Smooth muscle cell (in vitro differentiated cells): ENCODE measurements at regions not wholly inside any gene's neighbourhood (a gene's known extent, or its start where the extent isn't known, plus 50 kb on each side); places are given as distances from the start of the nearest gene placed in this dataset.

ENCODE experiments used
- DNase-seq: peaks from one replicate; lab custom pipeline; 2025; ENCODE audit not compliant: unreplicated experiment; lab: John Stamatoyannopoulos, UW
- H2AFZ ChIP-seq: fragments of 200-600 bp; sonication (generic); 2 replicates; pipeline ENCODE4 v1.6.0; 2016; ENCODE audit warnings: antibody characterized with exemption, low read depth, mild to moderate bottlenecking
- H3F3A ChIP-seq: fragments of 200-600 bp; sonication (generic); 2 replicates; pipeline ENCODE4 v1.6.0; 2017; ENCODE audit warnings: antibody characterized with exemption, low read depth
- H3K27ac ChIP-seq: fragments of 200-600 bp; sonication (generic); 2 replicates; pipeline ENCODE4 v1.5.1; 2016; ENCODE audit warnings: low read depth, mild to moderate bottlenecking
- H3K27me3 ChIP-seq: fragments of 200-600 bp; sonication (generic); 2 replicates; pipeline ENCODE4 v1.6.1; 2016; ENCODE audit warnings: low read depth, mild to moderate bottlenecking
- H3K36me3 ChIP-seq: fragments of 200-600 bp; sonication (generic); 2 replicates; pipeline ENCODE4 v1.5.1; 2016; ENCODE audit warnings: low read depth
- H3K4me1 ChIP-seq: fragments of 200-600 bp; sonication (generic); 2 replicates; pipeline ENCODE4 v1.5.1; 2016; ENCODE audit warnings: low read depth
- H3K4me2 ChIP-seq: fragments of 200-600 bp; sonication (generic); 2 replicates; pipeline ENCODE4 v1.6.0; 2016; ENCODE audit warnings: mild to moderate bottlenecking
- H3K4me3 ChIP-seq: fragments of 200-600 bp; sonication (generic); 2 replicates; pipeline ENCODE4 v1.5.1; 2016; ENCODE audit warnings: mild to moderate bottlenecking
- H3K79me2 ChIP-seq: fragments of 200-600 bp; sonication (generic); 2 replicates; pipeline ENCODE4 v1.6.0; 2016; ENCODE audit warnings: low read depth, mild to moderate bottlenecking
- H3K9ac ChIP-seq: fragments of 200-600 bp; sonication (generic); 2 replicates; pipeline ENCODE4 v1.6.0; 2016; ENCODE audit warnings: low read depth
- H3K9me3 ChIP-seq: fragments of 200-600 bp; sonication (generic); replicated peaks from 2 replicates; pipeline ENCODE4 v1.5.1; 2016; ENCODE audit warnings: low read depth
- H4K20me1 ChIP-seq: fragments of 200-600 bp; sonication (generic); 2 replicates; pipeline ENCODE4 v1.6.0; 2016; ENCODE audit warnings: low read depth
- CTCF ChIP-seq: fragments of 200-600 bp; sonication (generic); IDR thresholded peaks from 2 replicates; pipeline ENCODE4 v1.5.1; 2017; ENCODE audit warnings: borderline replicate concordance, mild to moderate bottlenecking, antibody characterized with exemption; ENCODE audit not compliant: insufficient read depth, poor library complexity, severe bottlenecking
- WGBS: methylation state at CpG from one replicate; pipeline ENCODE4 v1.1.7; 2016; ENCODE audit warnings: low lambda C conversion rate; 5-methylcytosine and 5-hydroxymethylcytosine counted together

GRCh38 chr20:48238781-48239180, 453.5 kb upstream of the SULF2 start:
- H3K9ac ChIP-seq: no peak overlapping the region
- no peaks in the 10 kb centered on the region for H3F3A ChIP-seq
- WGBS: 73% methylated on average over 4 of the region's 4 CpGs
- no peak overlapping the region for H2AFZ ChIP-seq
- no peak for DNase-seq
- peak overlapping the region; percentile 56 for H3K27ac ChIP-seq
- H3K36me3 ChIP-seq: no peaks in the 10 kb centered on the region
- H4K20me1 ChIP-seq: no peaks in the 10 kb centered on the region
- H3K4me1 ChIP-seq: no peaks in the 10 kb centered on the region
- TF ChIP-seq CTCF: no peak
- H3K9me3 ChIP-seq: no peaks in the 10 kb centered on the region
- no peaks in the 10 kb centered on the region for H3K79me2 ChIP-seq
- no peak overlapping the region for H3K4me3 ChIP-seq
- H3K27me3 ChIP-seq: no peaks in the 10 kb centered on the region
- no peak overlapping the region for H3K4me2 ChIP-seq

DNA sequence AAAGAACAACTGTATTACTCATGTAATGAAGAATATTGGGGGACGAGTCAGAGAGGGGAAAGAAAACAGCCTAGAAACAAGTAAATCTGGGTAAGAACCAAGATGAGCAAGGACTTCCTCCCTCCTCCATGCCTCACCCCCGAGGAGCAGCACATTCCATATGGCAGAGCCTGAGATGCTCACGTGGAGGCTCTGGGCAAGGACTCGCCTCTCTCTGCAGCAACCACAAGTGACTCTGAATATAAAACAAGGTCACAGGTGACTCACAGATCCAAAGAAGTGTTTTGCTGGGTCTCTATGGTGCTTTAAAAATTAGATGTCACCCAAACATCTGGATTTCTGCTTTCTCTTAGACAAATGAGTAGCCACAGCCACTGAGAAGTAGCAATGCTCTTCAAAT, 453.0 kb upstream of the SULF2 start:
- H3K4me3 ChIP-seq: no peak overlapping the region
- WGBS: 35% methylated on average over 4 of the region's 4 CpGs
- H2AFZ ChIP-seq: no peak overlapping the region
- no peaks in the 10 kb centered on the region for H3K79me2 ChIP-seq
- no peaks in the 10 kb centered on the region for H3K36me3 ChIP-seq
- no peaks in the 10 kb centered on the region for H3K9me3 ChIP-seq
- no peaks in the 10 kb centered on the region for H3K4me1 ChIP-seq
- no peaks in the 10 kb centered on the region for H3K27me3 ChIP-seq
- TF ChIP-seq CTCF: no peak
- H3K9ac ChIP-seq: no peak overlapping the region
- H3F3A ChIP-seq: no peaks in the 10 kb centered on the region
- H3K27ac ChIP-seq: peak overlapping the region; percentile 56
- H3K4me2 ChIP-seq: no peak overlapping the region
- DNase-seq: no peak
- H4K20me1 ChIP-seq: no peaks in the 10 kb centered on the region

GRCh38 chr20:48236000-48236970, 451.0 kb upstream of the SULF2 start:
- no peak overlapping the region for H3K27ac ChIP-seq
- H3K36me3 ChIP-seq: no peaks in the 10 kb centered on the region
- H3K4me3 ChIP-seq: no peak overlapping the region
- no peak for DNase-seq
- no peaks in the 10 kb centered on the region for H3K27me3 ChIP-seq
- no peak overlapping the region for H3K9ac ChIP-seq
- no peak for TF ChIP-seq CTCF
- no peak overlapping the region for H3K4me2 ChIP-seq
- H3K4me1 ChIP-seq: no peaks in the 10 kb centered on the region
- WGBS: 77% methylated on average over 10 of the region's 10 CpGs
- H4K20me1 ChIP-seq: no peaks in the 10 kb centered on the region
- H3K79me2 ChIP-seq: no peaks in the 10 kb centered on the region
- H3K9me3 ChIP-seq: no peaks in the 10 kb centered on the region
- no peak overlapping the region for H2AFZ ChIP-seq
- H3F3A ChIP-seq: no peaks in the 10 kb centered on the region
